Activated T-helper 9 cell treated with anti-CD3 and anti-CD28 coated beads, Interleukin-2, amount 50 U/mL, for 16 hours (primary cell): ENCODE measurements at regions not wholly inside any gene's neighbourhood (a gene's known extent, or its start where the extent isn't known, plus 50 kb on each side); places are given as distances from the start of the nearest gene placed in this dataset.

Experiments
- DNase-seq: peaks from one replicate; pipeline ENCODE4 v3.0.0-alpha.2; 2020; ENCODE audit warnings: low read depth

GRCh38 chr6:148214667-148215066, 128.0 kb upstream of the SASH1 start:
- DNase-seq, result no peak

GRCh38 chr6:148217051-148217450, 125.6 kb upstream of the SASH1 start:
- DNase-seq, result no peak

GRCh38 chr6:148217921-148218320, 124.7 kb upstream of the SASH1 start:
- no peak for DNase-seq

GRCh38 chr6:148218542-148219258, 123.9 kb upstream of the SASH1 start:
- no peak for DNase-seq

- DNase-seq, result no peak
Measured at GRCh38 chr6:148221196-148221979, 121.2 kb upstream of the SASH1 start.

GRCh38 chr6:148222376-148222775, 120.3 kb upstream of the SASH1 start:
- DNase-seq, result no peak

- DNase-seq, result no peak
Measured at GRCh38 chr6:148222846-148223245, 119.8 kb upstream of the SASH1 start.

GRCh38 chr6:148223424-148223842, 119.2 kb upstream of the SASH1 start:
- DNase-seq, result no peak

- no peak for DNase-seq
Measured at GRCh38 chr6:148225871-148226270, 116.8 kb upstream of the SASH1 start.

- no peak for DNase-seq
Measured at GRCh38 chr6:148226284-148226683, 116.4 kb upstream of the SASH1 start.

- DNase-seq, result no peak
Measured at GRCh38 chr6:148231572-148231971, 111.1 kb upstream of the SASH1 start.

GRCh38 chr6:148235446-148235845, 107.2 kb upstream of the SASH1 start:
- DNase-seq, result no peak

- no peak for DNase-seq
Measured at GRCh38 chr6:148238713-148239112, 103.9 kb upstream of the SASH1 start.

- DNase-seq, result no peak
Measured at GRCh38 chr6:148239215-148239614, 103.4 kb upstream of the SASH1 start.

GRCh38 chr6:148239801-148240460, 102.7 kb upstream of the SASH1 start:
- DNase-seq, result no peak

GRCh38 chr6:148240461-148240840, 102.2 kb upstream of the SASH1 start:
- DNase-seq, result no peak

- no peak for DNase-seq
Measured at GRCh38 chr6:148240861-148241477, 101.7 kb upstream of the SASH1 start.

- DNase-seq, result no peak
Measured at GRCh38 chr6:148242180-148242579, 100.5 kb upstream of the SASH1 start.

GRCh38 chr6:148244217-148244935, 98.3 kb upstream of the SASH1 start:
- no peak for DNase-seq

GRCh38 chr6:148247386-148248063, 95.1 kb upstream of the SASH1 start:
- DNase-seq, result no peak

- DNase-seq, result no peak
Measured at GRCh38 chr6:148249160-148249559, 93.5 kb upstream of the SASH1 start.
